Colon (tissue), 2 donors: ENCODE measurements at regions not wholly inside any gene's neighbourhood (a gene's known extent, or its start where the extent isn't known, plus 50 kb on each side); places are given as distances from the start of the nearest gene placed in this dataset.
A peak's percentile ranks its signal among the peaks of the same experiment; 100 is the strongest.

Experiments used
- FAIRE-seq: peaks from 2 replicates; lab custom pipeline; 2012; peaks lifted over from hg19 to GRCh38; lab: Jason Lieb, UNC
- donor health status: control.
- donor health status: control.

DNA sequence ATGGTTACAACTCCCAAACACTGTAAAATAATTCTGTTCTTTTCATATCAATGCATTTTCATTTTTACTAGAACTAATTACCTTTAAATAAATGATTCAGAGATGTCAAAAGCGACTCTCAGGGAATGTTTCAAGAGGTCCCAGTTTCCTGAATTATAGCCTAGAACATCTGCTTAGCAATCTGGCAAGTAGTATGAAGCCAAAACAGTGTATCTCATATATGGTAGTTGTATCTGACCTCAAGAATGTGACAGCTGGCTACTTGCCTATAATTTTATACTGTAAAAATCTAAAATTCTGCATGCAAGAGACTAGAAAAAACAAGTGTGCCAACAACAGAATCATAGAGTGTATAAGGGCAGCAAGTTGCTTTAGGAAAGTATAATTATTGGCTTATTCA, 187.7 kb upstream of the POU5F2 start:
- no peak for FAIRE-seq

DNA sequence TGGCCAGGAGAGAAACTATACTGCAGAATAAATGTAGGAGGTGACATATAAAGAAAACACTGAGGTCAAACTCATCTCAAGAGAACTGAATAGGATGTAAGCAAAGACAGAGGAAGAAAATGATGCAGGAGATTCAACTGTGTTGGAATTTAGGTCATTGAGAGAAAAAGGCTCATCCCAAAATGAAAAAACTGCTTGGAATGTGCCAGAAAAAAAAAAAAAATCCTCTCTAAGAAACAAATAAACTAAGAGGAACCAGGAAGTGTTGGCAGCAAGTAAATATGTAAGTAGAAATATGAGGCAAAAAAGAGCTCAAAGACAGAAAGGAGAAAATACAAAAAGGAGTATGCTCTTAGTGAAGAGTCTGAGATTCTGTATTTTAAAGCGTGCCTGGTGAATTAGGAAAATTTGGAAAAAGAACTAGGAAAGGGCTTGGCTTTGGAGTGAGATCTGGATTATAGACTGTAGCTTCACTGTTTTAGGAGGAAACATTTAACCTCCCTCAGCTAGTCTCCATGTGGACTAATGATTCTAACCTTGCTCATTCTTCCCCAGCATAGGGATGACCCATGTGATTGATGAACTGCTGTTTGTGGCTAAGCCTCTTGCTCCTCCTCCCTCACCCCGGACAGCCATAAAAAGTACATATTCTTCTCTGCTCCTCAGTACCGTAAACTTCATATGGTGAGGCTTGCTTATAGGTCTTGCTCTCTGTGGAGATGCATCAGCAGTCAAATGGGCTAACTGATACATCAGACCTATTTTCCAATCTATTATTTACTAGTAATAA, 185.6 kb upstream of the POU5F2 start:
- no peak for FAIRE-seq

DNA sequence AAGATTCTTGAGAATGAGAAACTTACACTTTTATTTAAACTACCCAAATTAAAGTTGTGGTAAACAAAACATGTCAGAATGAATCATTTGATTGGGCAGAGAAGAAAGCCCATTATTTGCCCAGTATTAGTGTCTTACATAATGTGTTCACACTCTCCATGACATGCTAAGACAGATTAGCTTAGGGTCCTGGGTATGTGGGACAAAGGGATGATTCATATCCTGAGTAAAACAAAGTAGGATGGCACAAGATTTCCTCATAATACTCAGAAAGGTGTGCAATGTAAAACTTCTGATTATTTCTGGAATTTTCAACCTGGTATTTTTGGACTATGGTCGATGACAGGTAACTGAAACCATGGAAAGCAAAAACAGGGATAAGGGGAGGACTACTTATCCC, 183.9 kb upstream of the POU5F2 start:
- FAIRE-seq = no peak

- no peak for FAIRE-seq
These were observed 183.2 kb upstream of the POU5F2 start for GRCh38 chr5:93924628-93925027.

- no peak for FAIRE-seq
These were observed 181.2 kb upstream of the POU5F2 start for GRCh38 chr5:93922551-93922950.

GRCh38 chr5:93921001-93921400, 179.6 kb upstream of the POU5F2 start:
- no peak for FAIRE-seq

DNA sequence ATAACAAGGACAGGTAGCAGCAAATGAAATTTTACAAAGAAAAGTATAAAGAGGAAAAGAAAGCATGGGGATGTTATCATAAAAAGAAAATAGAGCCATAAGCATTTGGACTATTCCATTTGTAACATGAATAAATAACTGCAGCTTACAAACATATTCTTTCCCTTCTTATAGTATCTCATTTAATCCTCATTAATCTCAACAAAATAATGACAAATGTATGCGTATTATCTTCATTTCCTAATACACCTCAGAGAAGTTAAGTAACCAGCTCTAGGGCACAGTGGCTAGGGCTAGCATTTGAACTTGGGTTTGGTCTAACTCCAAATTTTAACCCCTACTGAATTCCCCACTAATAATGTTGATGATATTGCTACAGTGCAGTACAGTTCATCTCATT, 175.5 kb upstream of the POU5F2 start:
- no peak for FAIRE-seq

- no peak for FAIRE-seq
These were observed 173.7 kb upstream of the POU5F2 start for GRCh38 chr5:93915142-93915553.

DNA sequence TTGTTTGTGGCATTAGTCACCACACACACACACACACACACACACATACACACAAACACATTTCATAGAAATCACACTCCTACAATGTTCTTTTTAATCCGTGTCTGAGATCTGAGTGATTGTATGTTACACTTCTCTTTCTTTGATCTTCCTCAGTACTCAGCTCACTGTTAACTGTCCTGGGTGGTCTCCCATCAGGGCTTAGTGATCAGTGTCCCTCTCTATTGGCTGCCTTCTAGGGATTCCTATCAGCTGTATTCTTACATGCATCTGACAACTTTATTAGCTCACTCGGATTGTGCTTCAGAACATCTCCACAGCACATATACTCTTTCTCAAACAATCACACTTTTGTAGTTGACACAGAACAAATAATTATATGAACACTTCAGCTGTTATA, 170.2 kb upstream of the POU5F2 start:
- no peak for FAIRE-seq

DNA sequence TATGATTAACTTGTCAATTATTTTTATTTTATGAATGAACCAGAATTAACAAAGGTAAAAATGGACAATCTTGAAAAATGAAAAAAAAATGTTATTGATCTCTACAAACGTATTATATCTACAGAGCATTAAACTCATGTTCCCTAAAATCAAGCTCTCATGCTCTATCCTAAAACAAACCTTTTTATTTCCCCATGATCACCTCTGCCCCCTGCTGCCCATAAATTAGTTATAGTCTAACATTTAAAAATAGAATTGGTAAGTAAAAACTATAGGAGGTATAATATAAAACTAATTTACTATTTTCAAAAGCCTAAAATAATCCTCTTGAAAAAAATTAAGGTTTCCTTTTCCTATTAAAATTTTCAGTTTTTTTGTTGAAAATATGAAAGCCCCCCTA, 168.0 kb upstream of the POU5F2 start:
- peak; percentile 57 for FAIRE-seq

- FAIRE-seq = no peak
These were observed 163.5 kb upstream of the POU5F2 start for GRCh38 chr5:93904917-93905316.

DNA sequence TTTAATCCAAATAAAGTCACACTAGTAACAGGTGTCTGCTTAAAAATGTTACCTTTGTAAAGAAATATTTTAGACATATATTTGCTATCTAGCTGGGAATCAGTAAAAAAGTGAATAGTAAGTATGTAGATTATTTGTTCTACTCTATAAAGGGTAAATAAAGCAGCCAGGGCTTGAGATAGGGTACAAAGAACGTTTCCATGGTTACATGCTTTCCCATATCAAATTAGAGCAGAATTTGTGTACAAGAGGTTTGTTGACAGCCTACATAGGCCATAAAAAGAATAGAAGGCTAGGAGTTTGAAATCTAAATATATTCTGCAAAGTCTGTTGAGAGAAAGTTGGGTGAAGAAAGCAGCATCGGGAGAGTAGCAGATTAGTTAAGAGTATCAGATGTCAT, 160.9 kb upstream of the POU5F2 start:
- no peak for FAIRE-seq

DNA sequence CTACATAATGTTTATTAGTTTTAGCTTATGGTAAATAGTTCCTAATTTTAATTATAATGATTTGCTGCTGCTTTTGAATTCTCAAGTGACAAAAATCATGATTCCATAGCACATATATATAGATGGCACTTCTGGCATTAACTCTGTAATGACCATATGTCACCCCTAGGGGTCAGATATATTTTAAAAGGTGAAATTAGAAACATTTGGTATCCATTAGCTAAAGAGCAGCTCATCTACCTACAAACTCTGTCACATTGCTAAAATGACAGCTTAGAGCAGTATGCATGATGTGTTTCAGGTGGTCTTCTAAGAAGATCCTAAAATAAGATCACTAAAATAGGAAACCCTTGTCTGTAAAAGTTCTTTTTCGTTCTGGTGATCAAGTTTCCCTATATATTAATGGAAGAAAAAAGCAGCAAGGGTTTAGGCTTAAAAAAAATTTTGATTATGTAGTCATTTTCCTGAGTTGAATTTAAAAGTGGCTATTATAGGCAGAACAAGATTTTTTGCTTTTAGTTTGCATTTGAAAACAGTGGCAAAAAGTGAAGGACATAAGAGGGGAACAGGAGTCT, 157.7 kb upstream of the POU5F2 start:
- no peak for FAIRE-seq

GRCh38 chr5:93894601-93895354, 153.4 kb upstream of the POU5F2 start:
- FAIRE-seq = no peak

DNA sequence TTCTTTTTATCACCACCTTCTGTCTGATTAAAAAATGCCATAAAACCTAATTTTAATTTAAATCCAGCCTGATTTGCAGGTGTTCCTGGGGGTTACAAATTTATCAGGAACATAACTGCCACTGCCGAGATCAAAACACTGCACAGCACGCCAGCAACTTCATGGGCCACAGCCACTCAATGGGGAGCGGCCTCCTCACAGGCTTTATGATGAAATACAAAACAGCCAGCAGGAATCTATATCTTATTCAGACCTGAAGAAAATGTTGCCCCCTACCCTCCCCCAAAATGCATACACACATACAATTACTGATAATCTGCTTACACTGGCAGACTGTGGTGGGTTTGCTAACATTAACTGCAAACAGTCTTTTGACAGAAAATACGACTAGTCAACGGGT, 151.7 kb upstream of the POU5F2 start:
- FAIRE-seq = no peak

DNA sequence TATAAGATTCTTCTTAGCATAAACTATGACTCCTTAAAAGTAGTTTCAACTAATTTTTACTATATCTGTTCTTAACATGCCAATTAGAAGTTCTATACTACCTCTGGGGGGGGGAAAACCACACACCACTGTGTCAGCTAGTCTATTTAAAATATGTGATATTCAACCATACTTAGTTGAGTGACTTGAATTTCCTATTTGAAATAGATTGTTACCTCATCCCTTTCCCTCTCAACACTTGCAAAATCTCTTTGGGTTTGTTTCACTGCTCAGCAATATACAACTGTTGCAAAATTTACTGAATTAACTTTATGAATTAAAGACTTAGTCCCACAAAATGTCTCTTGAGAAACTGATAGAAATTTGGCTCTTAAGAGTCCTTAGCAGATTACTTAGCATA, 151.1 kb upstream of the POU5F2 start:
- no peak for FAIRE-seq

GRCh38 chr5:93891491-93892480, 150.4 kb upstream of the POU5F2 start:
- FAIRE-seq = no peak

GRCh38 chr5:93890657-93891056, 149.3 kb upstream of the POU5F2 start:
- FAIRE-seq = no peak

DNA sequence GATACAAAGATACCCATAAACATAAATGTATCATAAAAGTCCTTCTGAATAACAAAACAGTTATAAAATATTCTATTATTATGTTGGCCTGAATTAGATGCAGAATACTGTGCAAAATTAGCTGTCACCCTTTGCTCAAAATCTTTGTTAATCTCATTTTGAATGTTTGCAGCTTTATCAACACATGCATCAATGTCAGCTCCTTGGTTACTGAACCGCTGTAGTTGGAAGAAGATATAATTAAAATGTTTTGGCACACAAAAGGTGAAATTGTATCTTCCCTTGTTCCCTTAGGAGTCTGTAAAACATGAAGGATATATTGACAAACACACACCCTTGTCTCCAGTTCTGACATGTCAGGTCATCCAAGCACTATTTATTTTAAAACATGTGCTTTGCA, 146.3 kb upstream of the POU5F2 start:
- FAIRE-seq = no peak

- no peak for FAIRE-seq
These were observed 145.5 kb upstream of the POU5F2 start for GRCh38 chr5:93886917-93887361.

DNA sequence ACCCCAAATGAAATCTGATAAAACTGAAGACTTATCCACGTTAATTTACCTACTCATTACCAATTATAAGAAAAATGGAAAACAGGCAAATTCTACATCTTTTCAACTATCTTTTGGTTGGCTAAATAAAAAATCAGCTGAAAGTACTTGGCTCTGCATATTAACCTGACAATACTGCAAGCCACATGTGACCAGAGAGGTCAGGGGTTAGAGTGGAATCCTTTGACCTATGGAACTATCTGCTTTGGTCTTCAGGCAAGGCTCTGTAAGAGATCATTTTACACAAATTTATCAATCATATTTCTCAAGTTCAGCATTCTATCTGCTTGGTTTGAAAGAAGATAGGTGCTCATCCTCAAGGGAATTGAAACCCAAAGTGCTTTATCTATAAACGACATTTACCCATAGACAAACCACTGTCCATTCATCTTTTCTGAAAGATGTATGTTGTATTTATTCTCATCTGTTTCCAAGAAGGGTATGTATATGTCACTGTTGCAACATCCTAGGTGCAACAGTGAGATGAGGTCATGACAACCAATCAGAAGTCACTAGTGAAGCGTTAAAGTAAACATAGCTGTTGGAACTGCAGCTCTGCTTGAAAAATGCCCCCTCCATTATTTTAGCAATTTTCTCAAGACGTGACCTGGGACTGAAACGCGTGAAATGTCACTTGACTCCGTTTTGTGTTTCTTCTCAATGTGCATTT, 144.9 kb upstream of the POU5F2 start:
- FAIRE-seq = no peak
